SU-DHL-6 (cell line): ENCODE measurements at regions not wholly inside any gene's neighbourhood (a gene's known extent, or its start where the extent isn't known, plus 50 kb on each side); places are given as distances from the start of the nearest gene placed in this dataset.

Experiments
- H2AFZ ChIP-seq: fragments of 200-600 bp; sonication (generic); 2 replicates; pipeline ENCODE4 v1.6.1; 2014; ENCODE audit warnings: low read depth, mild to moderate bottlenecking, moderate library complexity, mixed read lengths, antibody characterized with exemption, low read length; ENCODE audit not compliant: severe bottlenecking
- H3F3A ChIP-seq: fragments of 200-600 bp; shearing (Covaris generic); 2 replicates; pipeline ENCODE4 v1.6.0; 2016; ENCODE audit warnings: antibody characterized with exemption, mild to moderate bottlenecking; ENCODE audit not compliant: insufficient read depth
- H3K27ac ChIP-seq: fragments of 200-600 bp; sonication (generic); 2 replicates; pipeline ENCODE4 v1.5.1; 2016; ENCODE audit warnings: low read depth, mild to moderate bottlenecking, low read length, moderate library complexity, mixed read lengths
- H3K27me3 ChIP-seq: fragments of 200-600 bp; sonication (generic), shearing (Covaris generic); 2 replicates; pipeline ENCODE4 v1.6.0; 2014; ENCODE audit warnings: mild to moderate bottlenecking, low read length
- H3K36me3 ChIP-seq: fragments of 200-600 bp; sonication (generic); 2 replicates; pipeline ENCODE4 v1.6.1; 2014; ENCODE audit warnings: mild to moderate bottlenecking, low read length, mixed read lengths
- H3K4me2 ChIP-seq: fragments of 300-600, 200-600 bp; shearing (Covaris generic), sonication (generic); 2 replicates; pipeline ENCODE4 v1.6.0; 2014; ENCODE audit warnings: low read length, low read depth, mild to moderate bottlenecking; ENCODE audit not compliant: poor library complexity, severe bottlenecking
- H3K4me3 ChIP-seq: fragments of 200-600 bp; sonication (generic); 2 replicates; pipeline ENCODE4 v1.5.1; 2014; ENCODE audit warnings: antibody characterized with exemption, low read length, mild to moderate bottlenecking, mixed read lengths; ENCODE audit not compliant: insufficient read depth, poor library complexity, severe bottlenecking
- H3K79me2 ChIP-seq: fragments of 200-600 bp; sonication (generic); 2 replicates; pipeline ENCODE4 v1.6.1; 2014; ENCODE audit warnings: mild to moderate bottlenecking, low read length, moderate library complexity; ENCODE audit not compliant: insufficient read depth
- H3K9ac ChIP-seq: fragments of 200-600 bp; sonication (generic); 2 replicates; pipeline ENCODE4 v1.7.0; 2014; ENCODE audit warnings: mild to moderate bottlenecking, low read length
- H3K9me2 ChIP-seq: fragments of 200-600 bp; sonication (generic); replicated peaks from 2 replicates; pipeline ENCODE4 v1.6.1; 2014; ENCODE audit warnings: low read length; ENCODE audit not compliant: insufficient read depth
- H3K9me3 ChIP-seq: fragments of 200-600 bp; sonication (generic); 2 replicates; pipeline ENCODE4 v1.6.1; 2014; ENCODE audit warnings: low read length, mixed read lengths; ENCODE audit not compliant: insufficient read depth
- H4K20me1 ChIP-seq: fragments of 200-600 bp; sonication (generic); 2 replicates; pipeline ENCODE4 v1.6.1; 2014; ENCODE audit warnings: low read depth, mild to moderate bottlenecking, antibody characterized with exemption, low read length, moderate library complexity, mixed read lengths
- CTCF ChIP-seq: fragments of 200-600 bp; sonication (generic); IDR thresholded peaks from one replicate; pipeline ENCODE4 v1.5.1; 2017; ENCODE audit warnings: antibody characterized with exemption, mild to moderate bottlenecking, low read length, moderate library complexity; ENCODE audit not compliant: insufficient read depth, poor library complexity, severe bottlenecking
- EZH2phosphoT487 ChIP-seq: fragments of 200-600 bp; sonication (generic), shearing (Covaris generic); conservative IDR thresholded peaks from 2 replicates; pipeline ENCODE4 v1.6.1; 2018; ENCODE audit warnings: mild to moderate bottlenecking, antibody characterized with exemption, low read length, moderate library complexity, mixed read lengths

- TF ChIP-seq EZH2phosphoT487 (no peak), CTCF (no peak)
- Histone ChIP-seq H3K27ac (no peak overlapping the region), H3K4me3 (no peak overlapping the region), H3K36me3 (no peaks in the 10 kb centered on the region), H3K79me2 (no peaks in the 10 kb centered on the region), H3K27me3 (no peaks in the 10 kb centered on the region), H4K20me1 (no peaks in the 10 kb centered on the region), H3K9me2 (no peaks in the 10 kb centered on the region), H3K4me2 (no peak overlapping the region), H3K9me3 (no peaks in the 10 kb centered on the region), H2AFZ (no peak overlapping the region), H3K9ac (no peak overlapping the region), H3F3A (no peaks in the 10 kb centered on the region)
Observed at GRCh38 chr19:28522545-28522922, 690.4 kb downstream of the UQCRFS1 start.

GRCh38 chr19:28521614-28522544 lies 691.1 kb downstream of the UQCRFS1 start:
- TF ChIP-seq EZH2phosphoT487: no peak
- TF ChIP-seq CTCF: no peak
- Histone ChIP-seq H3K79me2 (no peaks in the 10 kb centered on the region), H3K9ac (no peak overlapping the region), H3F3A (no peaks in the 10 kb centered on the region), H3K36me3 (no peaks in the 10 kb centered on the region), H2AFZ (no peak overlapping the region), H3K4me3 (no peak overlapping the region), H3K4me2 (no peak overlapping the region), H3K9me2 (no peaks in the 10 kb centered on the region), H3K27me3 (no peaks in the 10 kb centered on the region), H3K27ac (no peak overlapping the region), H3K9me3 (no peaks in the 10 kb centered on the region), H4K20me1 (no peaks in the 10 kb centered on the region)

GRCh38 chr19:28520998-28521568 lies 691.9 kb downstream of the UQCRFS1 start:
- H3K4me2 ChIP-seq: no peak overlapping the region
- H3K27ac ChIP-seq: no peak overlapping the region
- H3F3A ChIP-seq: no peaks in the 10 kb centered on the region
- H3K4me3 ChIP-seq: no peak overlapping the region
- no peak for TF ChIP-seq EZH2phosphoT487
- no peak for TF ChIP-seq CTCF
- H3K9me2 ChIP-seq: no peaks in the 10 kb centered on the region
- no peaks in the 10 kb centered on the region for H3K79me2 ChIP-seq
- no peak overlapping the region for H2AFZ ChIP-seq
- H3K9me3 ChIP-seq: no peaks in the 10 kb centered on the region
- no peaks in the 10 kb centered on the region for H3K27me3 ChIP-seq
- H3K9ac ChIP-seq: no peak overlapping the region
- H3K36me3 ChIP-seq: no peaks in the 10 kb centered on the region
- no peaks in the 10 kb centered on the region for H4K20me1 ChIP-seq
